GM18517 (cell line): ENCODE measurements at regions not wholly inside any gene's neighbourhood (a gene's known extent, or its start where the extent isn't known, plus 50 kb on each side); places are given as distances from the start of the nearest gene placed in this dataset.
A peak's percentile ranks its signal among the peaks of the same experiment; 100 is the strongest.
"Not testable (repeated sequence)": the region's sequence is repeated elsewhere in the genome, so short reads cannot be mapped to it uniquely, and the experiment has no call there.

ENCODE experiments used
- ATAC-seq: cut with Tn5 transposase; IDR thresholded peaks from one replicate; pipeline ENCODE4 v1.9.1; 2021; ENCODE audit warnings: mild to moderate bottlenecking, moderate library complexity; ENCODE audit not compliant: unreplicated experiment

- ATAC-seq, result no peak
Measured at GRCh38 chr14:44873536-44873935, 88.2 kb downstream of the KLHL28 start.

GRCh38 chr14:44866770-44867169 is 95.0 kb downstream of the KLHL28 start:
- ATAC-seq, result no peak

- ATAC-seq, result no peak
Measured at GRCh38 chr14:44866322-44866721, 95.4 kb downstream of the KLHL28 start.

GRCh38 chr14:44863271-44863670 is 98.5 kb downstream of the KLHL28 start:
- no peak for ATAC-seq

GRCh38 chr14:44854114-44854513 is 107.6 kb downstream of the KLHL28 start:
- ATAC-seq, result no peak

GRCh38 chr14:44847526-44848309 is 114.0 kb downstream of the KLHL28 start:
- no peak for ATAC-seq

- peak; percentile 58 for ATAC-seq
Measured at GRCh38 chr14:44846232-44846824, 115.4 kb downstream of the KLHL28 start.

- ATAC-seq, result not testable (repeated sequence)
Measured at GRCh38 chr14:44835928-44836327, 125.8 kb downstream of the KLHL28 start.

GRCh38 chr14:44833376-44834060 is 128.2 kb downstream of the KLHL28 start:
- ATAC-seq, result no peak

- no peak for ATAC-seq
Measured at GRCh38 chr14:44830371-44830770, 131.4 kb downstream of the KLHL28 start.

GRCh38 chr14:44829021-44829420 is 132.7 kb downstream of the KLHL28 start:
- ATAC-seq, result no peak

GRCh38 chr14:44828023-44828422 is 133.7 kb downstream of the KLHL28 start:
- ATAC-seq, result no peak

GRCh38 chr14:44820230-44820964 is 141.3 kb downstream of the KLHL28 start:
- ATAC-seq, result no peak

- no peak for ATAC-seq
Measured at GRCh38 chr14:44814196-44814595, 147.6 kb downstream of the KLHL28 start.

- ATAC-seq, result no peak
Measured at GRCh38 chr14:44812672-44813071, 149.1 kb downstream of the KLHL28 start.

GRCh38 chr14:44804391-44804790 is 157.4 kb downstream of the KLHL28 start:
- no peak for ATAC-seq

GRCh38 chr14:44803239-44803905 is 158.4 kb downstream of the KLHL28 start:
- peak; percentile 67 for ATAC-seq

GRCh38 chr14:44798386-44799242 is 163.1 kb downstream of the KLHL28 start:
- ATAC-seq, result no peak

GRCh38 chr14:44795725-44796124 is 166.0 kb downstream of the KLHL28 start:
- no peak for ATAC-seq

- no peak for ATAC-seq
Measured at GRCh38 chr14:44791730-44792129, 170.0 kb downstream of the KLHL28 start.
